Endothelial cell of umbilical vein (primary cell): ENCODE measurements at regions not wholly inside any gene's neighbourhood (a gene's known extent, or its start where the extent isn't known, plus 50 kb on each side); places are given as distances from the start of the nearest gene placed in this dataset.

Source experiments
- BruUV-seq: library from RNA; stranded (reverse); fragments of 400-500 nt; replicated peaks from 2 replicates; lab custom pipeline; 2021; lab: Mats Ljungman, UMichigan
- CTCF ChIA-PET: fragments of 300-600, 350-600 bp; sonication (Branson Sonifier 250); formaldehyde crosslinking; loops from one replicate; lab custom pipeline; 2021; ENCODE audit warnings: antibody characterized with exemption, inconsistent platforms; lab: Charles Lee
- POLR2A ChIA-PET: fragments of 300-600, 350-600 bp; sonication (Branson Sonifier 250); formaldehyde crosslinking; loops from one replicate; lab custom pipeline; 2021; ENCODE audit warnings: antibody characterized with exemption, inconsistent platforms; lab: Charles Lee
- DNase-seq: peaks from one replicate; pipeline ENCODE4 v3.0.0-alpha.2; 2011; ENCODE audit warnings: low read depth, low spot score
- FAIRE-seq: peaks from 2 replicates; lab custom pipeline; 2011; peaks lifted over from hg19 to GRCh38; lab: Jason Lieb, UNC
- H2AFZ ChIP-seq: 2 replicates; pipeline ENCODE4 v1.6.0; 2012; ENCODE audit warnings: low read depth, low read length, control low read depth, inconsistent platforms
- H3K27ac ChIP-seq: 2 replicates; pipeline ENCODE4 v1.5.1; 2011; ENCODE audit warnings: low read depth, mild to moderate bottlenecking, control low read depth, low read length, moderate library complexity; ENCODE audit not compliant: insufficient read depth
- H3K27me3 ChIP-seq, 2 experiments: 2 replicates each; pipeline versions ENCODE4 v1.6.0 to v1.6.1; 2011; ENCODE audit warnings: low read length in 2 of 2, mixed read lengths in 1 of 2; ENCODE audit not compliant: control insufficient read depth in 2 of 2, insufficient read depth in 2 of 2
- H3K36me3 ChIP-seq, 2 experiments: 2 replicates in 1 of 2; 3 replicates in 1 of 2; pipeline ENCODE4 v1.5.1; 2011; ENCODE audit warnings: low read length in 2 of 2, mild to moderate bottlenecking in 1 of 2, moderate library complexity in 1 of 2; ENCODE audit not compliant: control insufficient read depth in 2 of 2, insufficient read depth in 2 of 2; ENCODE audit errors: extremely low read depth in 1 of 2
- H3K4me1 ChIP-seq: 3 replicates; pipeline ENCODE4 v1.5.1; 2011; ENCODE audit warnings: mild to moderate bottlenecking, low read length; ENCODE audit not compliant: control insufficient read depth, insufficient read depth; ENCODE audit errors: extremely low read depth
- H3K4me2 ChIP-seq: 2 replicates; pipeline ENCODE4 v1.6.1; 2011; ENCODE audit warnings: low read length, control low read depth, mixed read lengths; ENCODE audit not compliant: insufficient read depth
- H3K4me3 ChIP-seq, 3 experiments: fragments of 200-600 bp in 1 of 3; sonication (generic), shearing (Covaris generic) in 1 of 3; replicated peaks in 1 of 3; 2 replicates each; pipeline ENCODE4 v1.5.1; 2011 to 2016; ENCODE audit warnings: control low read depth in 3 of 3, low read length in 3 of 3, mild to moderate bottlenecking in 2 of 3, inconsistent platforms in 1 of 3, low read depth in 1 of 3, moderate library complexity in 1 of 3; ENCODE audit not compliant: insufficient read depth in 1 of 3
- H3K79me2 ChIP-seq: 2 replicates; pipeline ENCODE4 v1.6.0; 2012; ENCODE audit warnings: low read length, inconsistent platforms; ENCODE audit not compliant: control insufficient read depth, insufficient read depth
- H3K9ac ChIP-seq: replicated peaks from 2 replicates; pipeline ENCODE3; 2011; ENCODE audit warnings: low read length, control low read depth; ENCODE audit not compliant: insufficient read depth; ENCODE audit errors: extremely low read depth
- H3K9me1 ChIP-seq: replicated peaks from 3 replicates; pipeline ENCODE4 v1.6.0; 2011; ENCODE audit warnings: mild to moderate bottlenecking, low read length; ENCODE audit not compliant: control insufficient read depth, insufficient read depth; ENCODE audit errors: extremely low read depth
- H3K9me3 ChIP-seq: replicated peaks from 2 replicates; pipeline ENCODE4 v1.5.1; 2012; ENCODE audit warnings: low read length, inconsistent platforms; ENCODE audit not compliant: control insufficient read depth, insufficient read depth
- H4K20me1 ChIP-seq: replicated peaks from 2 replicates; pipeline ENCODE3; 2011; ENCODE audit warnings: mild to moderate bottlenecking, low read length; ENCODE audit not compliant: control insufficient read depth, insufficient read depth; ENCODE audit errors: extremely low read depth
- CTCF ChIP-seq, 2 donors: IDR thresholded peaks; 1 replicate in 1 of 2; 2 replicates in 1 of 2; pipeline ENCODE4 v1.5.1; 2011; ENCODE audit warnings: low read length in 2 of 2, mild to moderate bottlenecking in 2 of 2, moderate library complexity in 2 of 2, control low read depth in 1 of 2, inconsistent platforms in 1 of 2, low read depth in 1 of 2; ENCODE audit not compliant: insufficient read depth in 1 of 2; ENCODE audit errors: extremely low read depth in 1 of 2
- EZH2 ChIP-seq: IDR thresholded peaks from 2 replicates; pipeline ENCODE4 v1.6.1; 2012; ENCODE audit warnings: borderline replicate concordance, low read depth, mild to moderate bottlenecking, moderate library complexity, low read length, inconsistent platforms; ENCODE audit not compliant: severe bottlenecking
- FOS ChIP-seq: IDR thresholded peaks from 2 replicates; pipeline ENCODE4 v1.6.1; 2011; ENCODE audit warnings: mild to moderate bottlenecking, low read length, moderate library complexity, borderline replicate concordance; ENCODE audit not compliant: insufficient read depth
- GATA2 ChIP-seq: IDR thresholded peaks from 2 replicates; pipeline ENCODE4 v1.7.0; 2011; ENCODE audit warnings: low read depth, mild to moderate bottlenecking, moderate library complexity, mixed read lengths, low read length; ENCODE audit not compliant: insufficient read length, insufficient read depth
- JUN ChIP-seq: IDR thresholded peaks from 2 replicates; pipeline ENCODE4 v1.6.1; 2011; ENCODE audit warnings: borderline replicate concordance, low read depth; ENCODE audit not compliant: insufficient read length, insufficient read depth
- MAX ChIP-seq: IDR thresholded peaks from 2 replicates; pipeline ENCODE4 v1.6.1; 2011; ENCODE audit not compliant: insufficient read depth, insufficient read length
- MYC ChIP-seq: IDR thresholded peaks from one replicate; pipeline ENCODE4 v1.6.1; 2011; ENCODE audit warnings: mild to moderate bottlenecking, low read depth, low read length
- POLR2A ChIP-seq: IDR thresholded peaks from 2 replicates; pipeline ENCODE4 v1.6.1; 2012; ENCODE audit warnings: low read depth, mild to moderate bottlenecking, control low read depth, low read length
- POLR2AphosphoS5 ChIP-seq: IDR thresholded peaks from 2 replicates; pipeline ENCODE4 v1.6.1; 2012; ENCODE audit warnings: low read depth, mild to moderate bottlenecking, control low read depth, low read length, moderate library complexity; ENCODE audit not compliant: insufficient read depth
- dilution Hi-C: fragments of 300-500 bp; cut with MboI; formaldehyde crosslinking; loops from one replicate; pipeline ENCODE4 v1.15.0; 2019; ENCODE audit warnings: low sequenced_read_pairs; ENCODE audit not compliant: extremely low pct_ligation_motif_present
- intact Hi-C: fragments of 100-400 bp; cut with micrococcal nuclease; formaldehyde crosslinking; loops from one replicate; pipeline ENCODE4 v1.10.0; 2022

- BruUV-seq, result no TSS peak
Observed at GRCh38 chr2:41827354-41827971, 220.4 kb upstream of the PKDCC start.

More at GRCh38 chr2:41827354-41827971, 220.4 kb upstream of the PKDCC start:
- H2AFZ ChIP-seq, result no peak overlapping the region
- no peaks in the 10 kb centered on the region for H3K79me2 ChIP-seq
- intact Hi-C loops, result no loop called here
- TF ChIP-seq FOS (no peak), MAX (no peak), JUN (no peak), POLR2AphosphoS5 (no peak), MYC (no peak), CTCF (IDR thresholded peaks at IDR 0.05; ENCODE audit: extremely low read depth in 1 of 2, insufficient read depth in 1 of 2, low read depth in 1 of 2, low read length in 2 of 2) (no peak), POLR2A (no peak), GATA2 (no peak), EZH2 (no peak)
- no peak overlapping the region for H3K4me2 ChIP-seq
- no peaks in the 10 kb centered on the region for H3K9me1 ChIP-seq
- DNase-seq (no peak), FAIRE-seq (no peak)
- dilution Hi-C loops, result no loop called here
- H3K9me3 ChIP-seq, result no peaks in the 10 kb centered on the region
- no peaks in the 10 kb centered on the region for H3K4me1 ChIP-seq
- CTCF ChIA-PET, result no interaction called here
- H3K36me3 ChIP-seq, result no peaks in the 10 kb centered on the region
- H4K20me1 ChIP-seq, result no peaks in the 10 kb centered on the region
- no peak overlapping the region for H3K27ac ChIP-seq
- H3K4me3 ChIP-seq, result no peak overlapping the region
- peaks cover 0 to 8% of the 10 kb centered on the region in 2 experiments for H3K27me3 ChIP-seq
- no peak overlapping the region for H3K9ac ChIP-seq
- POLR2A ChIA-PET, result no interaction called here
